ENCODE measurements at regions not wholly inside any gene's neighbourhood (a gene's known extent, or its start where the extent isn't known, plus 50 kb on each side); places are given as distances from the start of the nearest gene placed in this dataset.

GRCh38 chr3:16026753-16027152 is 147.7 kb upstream of the GALNT15 start:
- TF ChIP-seq REST (IDR thresholded peaks at IDR 0.05; ENCODE audit: borderline replicate concordance) (no peak), SMC3 (conservative IDR thresholded peaks at IDR 0.05; ENCODE audit: poor library complexity) (no peak), POLR2AphosphoS5 (IDR thresholded peaks at IDR 0.05) (no peak), EZH2 (IDR thresholded peaks at IDR 0.05; ENCODE audit: borderline replicate concordance, insufficient read depth, low read length, poor library complexity, severe bottlenecking) (no peak), CTCF (IDR thresholded peaks at IDR 0.05; ENCODE audit: poor library complexity, severe bottlenecking) (no peak), MXI1 (conservative IDR thresholded peaks at IDR 0.05; ENCODE audit: poor library complexity, severe bottlenecking) (no peak), TAF1 (IDR thresholded peaks at IDR 0.05; ENCODE audit: low read depth) (no peak), RAD21 (conservative IDR thresholded peaks at IDR 0.05) (no peak), EP300 (conservative IDR thresholded peaks at IDR 0.05; ENCODE audit: poor library complexity, severe bottlenecking) (no peak)
- Histone ChIP-seq H3K9me3 (ENCODE audit: low read length) (no peaks in the 10 kb centered on the region), H3K27ac (ENCODE audit: low read length) (no peak overlapping the region), H3K4me3 (ENCODE audit: low read length) (no peak overlapping the region), H3F3A (ENCODE audit: insufficient read depth, low read length, poor library complexity, severe bottlenecking) (no peaks in the 10 kb centered on the region), H3K27me3 (ENCODE audit: insufficient read depth, low read depth, low read length) (no peaks in the 10 kb centered on the region), H3K9me2 (ENCODE audit: insufficient read depth, low read length) (no peaks in the 10 kb centered on the region), H3K36me3 (ENCODE audit: insufficient read depth, low read length) (no peaks in the 10 kb centered on the region), H4K20me1 (ENCODE audit: insufficient read depth) (no peaks in the 10 kb centered on the region), H3K79me2 (replicated peaks; ENCODE audit: insufficient read depth, low read length) (no peaks in the 10 kb centered on the region), H3K4me2 (ENCODE audit: low read length) (no peak overlapping the region), H2AFZ (ENCODE audit: low read depth, low read length) (no peak overlapping the region), H3K9ac (ENCODE audit: low read length) (no peak overlapping the region)

GRCh38 chr3:16028604-16029003 is 145.9 kb upstream of the GALNT15 start:
- Histone ChIP-seq H3K4me3 (ENCODE audit: low read length) (no peak overlapping the region), H3K9me3 (ENCODE audit: low read length) (no peaks in the 10 kb centered on the region), H2AFZ (ENCODE audit: low read depth, low read length) (no peak overlapping the region), H4K20me1 (ENCODE audit: insufficient read depth) (no peaks in the 10 kb centered on the region), H3K27me3 (ENCODE audit: insufficient read depth, low read depth, low read length) (no peaks in the 10 kb centered on the region), H3K36me3 (ENCODE audit: insufficient read depth, low read length) (no peaks in the 10 kb centered on the region), H3K4me2 (ENCODE audit: low read length) (no peak overlapping the region), H3F3A (ENCODE audit: insufficient read depth, low read length, poor library complexity, severe bottlenecking) (no peaks in the 10 kb centered on the region), H3K9ac (ENCODE audit: low read length) (no peak overlapping the region), H3K79me2 (replicated peaks; ENCODE audit: insufficient read depth, low read length) (no peaks in the 10 kb centered on the region), H3K9me2 (ENCODE audit: insufficient read depth, low read length) (no peaks in the 10 kb centered on the region), H3K27ac (ENCODE audit: low read length) (no peak overlapping the region)
- TF ChIP-seq SMC3 (conservative IDR thresholded peaks at IDR 0.05; ENCODE audit: poor library complexity): no peak
- TF ChIP-seq EP300 (conservative IDR thresholded peaks at IDR 0.05; ENCODE audit: poor library complexity, severe bottlenecking): no peak
- TF ChIP-seq EZH2 (IDR thresholded peaks at IDR 0.05; ENCODE audit: borderline replicate concordance, insufficient read depth, low read length, poor library complexity, severe bottlenecking): no peak
- TF ChIP-seq POLR2AphosphoS5 (IDR thresholded peaks at IDR 0.05): no peak
- no peak for TF ChIP-seq CTCF (IDR thresholded peaks at IDR 0.05; ENCODE audit: poor library complexity, severe bottlenecking)
- no peak for TF ChIP-seq REST (IDR thresholded peaks at IDR 0.05; ENCODE audit: borderline replicate concordance)
- TF ChIP-seq TAF1 (IDR thresholded peaks at IDR 0.05; ENCODE audit: low read depth): no peak
- TF ChIP-seq MXI1 (conservative IDR thresholded peaks at IDR 0.05; ENCODE audit: poor library complexity, severe bottlenecking): no peak
- no peak for TF ChIP-seq RAD21 (conservative IDR thresholded peaks at IDR 0.05)
